Thoracic aorta (tissue), 2 donors: ENCODE measurements at regions not wholly inside any gene's neighbourhood (a gene's known extent, or its start where the extent isn't known, plus 50 kb on each side); places are given as distances from the start of the nearest gene placed in this dataset.

Experiments
- ATAC-seq: fragments of 150-250 bp; one replicate; pipeline ENCODE4 v1.8.0; 2017; ENCODE audit warnings: low read depth; ENCODE audit not compliant: insufficient number of reproducible peaks, low FRiP score
- DNase-seq: peaks from one replicate; pipeline ENCODE4 v3.0.0-alpha.2; 2020; ENCODE audit warnings: low spot score
- H3K27ac ChIP-seq, 2 donors: fragments of 200-600 bp; sonication (generic); 1 replicate in 1 of 2; 2 replicates in 1 of 2; pipeline ENCODE4 v1.5.1; 2016; ENCODE audit warnings: mild to moderate bottlenecking in 2 of 2, moderate library complexity in 2 of 2
- H3K27me3 ChIP-seq: fragments of 200-600 bp; sonication (generic); replicated peaks from 2 replicates; pipeline ENCODE4 v1.6.0; 2016; ENCODE audit warnings: mild to moderate bottlenecking; ENCODE audit not compliant: insufficient read depth
- H3K36me3 ChIP-seq: fragments of 200-600 bp; sonication (generic); one replicate; pipeline ENCODE4 v1.5.1; 2016
- H3K4me1 ChIP-seq, 2 donors: fragments of 200-600 bp; sonication (generic); 1 replicate in 1 of 2; 2 replicates in 1 of 2; pipeline versions ENCODE4 v1.5.1 to v1.6.0; 2016; ENCODE audit warnings: low read depth in 2 of 2, mild to moderate bottlenecking in 1 of 2; ENCODE audit not compliant: control insufficient read depth in 1 of 2
- H3K4me3 ChIP-seq: fragments of 200-600 bp; sonication (generic); 2 replicates; pipeline ENCODE4 v1.5.1; 2016; ENCODE audit warnings: mild to moderate bottlenecking
- H3K9me3 ChIP-seq: fragments of 200-600 bp; sonication (generic); 2 replicates; pipeline ENCODE4 v1.5.1; 2016
- CTCF ChIP-seq: fragments of 200-600 bp; sonication (generic); IDR thresholded peaks from one replicate; pipeline ENCODE4 v1.5.1; 2019; ENCODE audit warnings: antibody characterized with exemption

- Histone ChIP-seq H3K4me1 (peaks cover 2 to 28% of the 10 kb centered on the region in 2 donors), H3K9me3 (no peaks in the 10 kb centered on the region), H3K27me3 (no peaks in the 10 kb centered on the region), H3K36me3 (no peaks in the 10 kb centered on the region), H3K27ac (peak overlapping the region; percentile 96), H3K4me3 (peak overlapping the region; percentile 88)
- DNase-seq = no peak
- no peak for ATAC-seq
- no peak for TF ChIP-seq CTCF
Observed at GRCh38 chr6:26194816-26195375, 107.7 kb downstream of the HFE start.

GRCh38 chr6:26195376-26195923 lies 108.2 kb downstream of the HFE start:
- no peak for DNase-seq
- peak overlapping the region; percentile 96 for H3K27ac ChIP-seq
- H3K9me3 ChIP-seq = no peaks in the 10 kb centered on the region
- H3K4me3 ChIP-seq = peak overlapping the region; percentile 88
- H3K36me3 ChIP-seq = no peaks in the 10 kb centered on the region
- H3K4me1 ChIP-seq = peaks cover 5 to 30% of the 10 kb centered on the region in 2 donors
- peak; percentile 70 for ATAC-seq
- no peak for TF ChIP-seq CTCF
- H3K27me3 ChIP-seq = no peaks in the 10 kb centered on the region

GRCh38 chr6:26195924-26196845 lies 109.0 kb downstream of the HFE start:
- H3K9me3 ChIP-seq = no peaks in the 10 kb centered on the region
- H3K36me3 ChIP-seq = no peaks in the 10 kb centered on the region
- peak overlapping the region; percentile 88 for H3K4me3 ChIP-seq
- peaks cover 5 to 30% of the 10 kb centered on the region in 2 donors for H3K4me1 ChIP-seq
- no peak for TF ChIP-seq CTCF
- DNase-seq (no peak), ATAC-seq (no peak)
- H3K27ac ChIP-seq = peak overlapping the region; percentile 96
- H3K27me3 ChIP-seq = no peaks in the 10 kb centered on the region

- Histone ChIP-seq H3K4me1 (peaks cover 5 to 30% of the 10 kb centered on the region in 2 donors), H3K27ac (peak overlapping the region; percentile 96), H3K27me3 (no peaks in the 10 kb centered on the region), H3K9me3 (no peaks in the 10 kb centered on the region), H3K36me3 (no peaks in the 10 kb centered on the region), H3K4me3 (peak overlapping the region; percentile 88)
- no peak for TF ChIP-seq CTCF
- ATAC-seq = peak; percentile 45
- no peak for DNase-seq
Observed at GRCh38 chr6:26196846-26197635, 109.8 kb downstream of the HFE start.

GRCh38 chr6:26197636-26197932 lies 110.4 kb downstream of the HFE start:
- DNase-seq = no peak
- H3K4me3 ChIP-seq = peak overlapping the region; percentile 88
- H3K4me1 ChIP-seq = peaks cover 5 to 30% of the 10 kb centered on the region in 2 donors
- TF ChIP-seq CTCF = no peak
- no peak for ATAC-seq
- no peaks in the 10 kb centered on the region for H3K27me3 ChIP-seq
- H3K36me3 ChIP-seq = no peaks in the 10 kb centered on the region
- no peaks in the 10 kb centered on the region for H3K9me3 ChIP-seq
- H3K27ac ChIP-seq = peak overlapping the region; percentile 96
